Kidney (tissue), 13 donors: ENCODE measurements at regions not wholly inside any gene's neighbourhood (a gene's known extent, or its start where the extent isn't known, plus 50 kb on each side); places are given as distances from the start of the nearest gene placed in this dataset.

Experiments used
- DNase-seq, 5 donors: peaks; one replicate each; pipeline ENCODE4 v3.0.0-alpha.2; 2013 to 2020
- FAIRE-seq: peaks from 2 replicates; lab custom pipeline; 2012; peaks lifted over from hg19 to GRCh38; lab: Jason Lieb, UNC
- H3K27ac ChIP-seq, 2 donors: one replicate each; pipeline ENCODE4 v1.7.0; 2013; ENCODE audit warnings: low read depth in 2 of 2, low read length in 2 of 2, inconsistent platforms in 1 of 2
- H3K27me3 ChIP-seq: one replicate; pipeline ENCODE4 v1.7.1; 2013; ENCODE audit warnings: low read length, inconsistent platforms; ENCODE audit not compliant: control insufficient read depth, insufficient read depth
- H3K36me3 ChIP-seq, 3 donors: one replicate each; pipeline versions ENCODE4 v1.7.0 to v1.7.1; 2013; ENCODE audit warnings: low read length in 3 of 3, control low read depth in 1 of 3, inconsistent platforms in 1 of 3; ENCODE audit not compliant: insufficient read depth in 3 of 3, control insufficient read depth in 2 of 3
- H3K4me1 ChIP-seq, 3 donors: one replicate each; pipeline versions ENCODE4 v1.7.0 to v1.7.1; 2013; ENCODE audit warnings: low read length in 3 of 3, inconsistent platforms in 1 of 3, low read depth in 1 of 3; ENCODE audit not compliant: control insufficient read depth in 2 of 3, insufficient read depth in 2 of 3
- H3K4me3 ChIP-seq, 3 donors: one replicate each; pipeline versions ENCODE4 v1.7.0 to v1.8.1; 2013; ENCODE audit warnings: low read length in 3 of 3, control low read depth in 1 of 3, inconsistent platforms in 1 of 3
- H3K9ac ChIP-seq, 3 donors: one replicate each; pipeline versions ENCODE4 v1.7.0 to v1.7.1; 2013; ENCODE audit warnings: low read length in 3 of 3, control low read depth in 1 of 3, inconsistent platforms in 1 of 3
- H3K9me3 ChIP-seq, 3 donors: one replicate each; pipeline versions ENCODE4 v1.7.0 to v1.7.1; 2013; ENCODE audit warnings: low read length in 3 of 3, control low read depth in 1 of 3, inconsistent platforms in 1 of 3; ENCODE audit not compliant: control insufficient read depth in 2 of 3, insufficient read depth in 1 of 3
- CTCF ChIP-seq: IDR thresholded peaks from 3 replicates; pipeline ENCODE4 v1.5.1; 2012; ENCODE audit warnings: mild to moderate bottlenecking, moderate library complexity, borderline replicate concordance; ENCODE audit not compliant: insufficient read depth; ENCODE audit errors: extremely low read depth
- intact Hi-C: fragments of 100-400 bp; cut with DNase I; formaldehyde crosslinking; loops from one replicate; pipeline ENCODE4 v1.11.1; 2022
- donor health status: control.
- donor health status: control.
- donor health status: control.
- donor health status: control.
- donor health status: control.
- donor health status: DM: yes; HTN: yes; CAD: no.
- donor health status: Normal renal cell carcinoma (clear cell type).

DNA sequence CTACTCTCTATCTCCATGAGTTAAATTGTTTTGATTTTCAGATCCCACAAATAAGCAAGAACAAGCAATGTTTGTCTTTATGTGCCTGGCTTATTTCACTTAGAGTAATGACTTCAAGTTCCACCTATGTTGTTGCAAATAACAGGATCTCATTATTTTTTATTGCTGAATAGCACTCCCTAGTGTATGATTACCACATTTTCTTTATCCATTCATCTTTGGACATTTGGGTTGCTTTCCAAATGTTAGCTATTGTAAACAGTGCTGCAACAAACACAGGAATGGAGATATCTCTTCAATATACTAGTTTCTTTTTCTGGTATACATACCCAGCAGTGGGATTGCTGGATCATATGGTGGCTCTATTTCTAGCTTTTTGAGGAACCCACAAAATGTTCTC, 136.0 kb downstream of the SLITRK2 start:
- intact Hi-C loops: no loop called here
- FAIRE-seq (no peak), DNase-seq (no peak)
- no peak overlapping the region for H3K4me3 ChIP-seq
- no peak overlapping the region for H3K27ac ChIP-seq
- no peak for TF ChIP-seq CTCF
- no peaks in the 10 kb centered on the region for H3K4me1 ChIP-seq
- no peaks in the 10 kb centered on the region for H3K27me3 ChIP-seq
- H3K36me3 ChIP-seq: no peaks in the 10 kb centered on the region
- H3K9me3 ChIP-seq: no peaks in the 10 kb centered on the region
- H3K9ac ChIP-seq: no peak overlapping the region

DNA sequence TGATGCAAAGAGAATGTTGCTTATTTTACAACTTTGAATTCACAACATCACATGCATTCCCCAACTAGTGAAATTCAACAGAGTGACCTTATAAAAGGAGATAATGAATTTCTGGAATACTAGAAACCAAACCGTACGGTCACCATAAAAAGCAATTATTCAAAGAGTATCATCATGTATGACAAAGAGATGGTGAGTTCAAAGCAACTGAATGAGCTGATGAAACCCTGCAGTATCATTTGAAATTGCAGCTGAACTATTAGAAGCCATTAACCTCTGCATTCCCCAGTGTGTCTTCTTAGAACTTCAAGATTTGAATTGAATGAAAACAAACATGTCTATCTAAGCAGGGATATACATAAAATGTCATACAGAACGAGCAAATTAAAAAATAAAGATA, 172.4 kb downstream of the SLITRK2 start:
- no peak for TF ChIP-seq CTCF
- no peak overlapping the region for H3K9ac ChIP-seq
- no peaks in the 10 kb centered on the region for H3K9me3 ChIP-seq
- no peak for FAIRE-seq
- H3K36me3 ChIP-seq: no peaks in the 10 kb centered on the region
- H3K4me1 ChIP-seq: no peaks in the 10 kb centered on the region
- H3K4me3 ChIP-seq: no peak overlapping the region
- no peak overlapping the region for H3K27ac ChIP-seq
- H3K27me3 ChIP-seq: no peaks in the 10 kb centered on the region
- intact Hi-C loops: no loop called here
- no peak for DNase-seq

DNA sequence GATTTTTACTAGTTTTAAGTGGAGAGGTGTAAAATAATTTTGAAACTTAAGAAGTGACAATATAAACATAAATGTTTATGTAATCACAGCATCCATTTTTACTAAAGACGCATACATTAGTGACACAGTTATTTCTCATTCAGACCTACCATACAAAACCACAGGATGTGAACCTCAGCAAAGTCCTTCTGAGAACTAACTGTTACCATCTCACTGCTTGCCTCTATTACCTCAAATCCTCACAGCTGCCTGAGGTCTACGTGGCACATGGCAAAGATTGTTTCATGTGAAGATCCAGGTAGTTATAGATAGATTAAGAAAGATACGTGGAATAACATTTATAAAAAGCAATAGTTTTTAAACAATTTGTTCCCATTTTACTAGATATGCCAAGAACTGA, 189.0 kb downstream of the SLITRK2 start:
- H3K4me3 ChIP-seq: no peak overlapping the region
- no peaks in the 10 kb centered on the region for H3K27me3 ChIP-seq
- no peaks in the 10 kb centered on the region for H3K9me3 ChIP-seq
- DNase-seq: no peak
- intact Hi-C loops: no loop called here
- no peaks in the 10 kb centered on the region for H3K4me1 ChIP-seq
- FAIRE-seq: peak; percentile 86
- H3K36me3 ChIP-seq: no peaks in the 10 kb centered on the region
- no peak for TF ChIP-seq CTCF
- no peak overlapping the region for H3K9ac ChIP-seq
- H3K27ac ChIP-seq: no peak overlapping the region

GRCh38 chrX:146036000-146036399, 218.4 kb downstream of the SLITRK2 start:
- DNase-seq (no peak), FAIRE-seq (no peak)
- Histone ChIP-seq H3K36me3 (no peaks in the 10 kb centered on the region), H3K9ac (no peak overlapping the region), H3K27me3 (no peaks in the 10 kb centered on the region), H3K9me3 (no peaks in the 10 kb centered on the region), H3K27ac (no peak overlapping the region), H3K4me1 (no peaks in the 10 kb centered on the region), H3K4me3 (no peak overlapping the region)
- TF ChIP-seq CTCF: no peak
- intact Hi-C loops: no loop called here
